ENCODE measurements at regions not wholly inside any gene's neighbourhood (a gene's known extent, or its start where the extent isn't known, plus 50 kb on each side); places are given as distances from the start of the nearest gene placed in this dataset.

DNA sequence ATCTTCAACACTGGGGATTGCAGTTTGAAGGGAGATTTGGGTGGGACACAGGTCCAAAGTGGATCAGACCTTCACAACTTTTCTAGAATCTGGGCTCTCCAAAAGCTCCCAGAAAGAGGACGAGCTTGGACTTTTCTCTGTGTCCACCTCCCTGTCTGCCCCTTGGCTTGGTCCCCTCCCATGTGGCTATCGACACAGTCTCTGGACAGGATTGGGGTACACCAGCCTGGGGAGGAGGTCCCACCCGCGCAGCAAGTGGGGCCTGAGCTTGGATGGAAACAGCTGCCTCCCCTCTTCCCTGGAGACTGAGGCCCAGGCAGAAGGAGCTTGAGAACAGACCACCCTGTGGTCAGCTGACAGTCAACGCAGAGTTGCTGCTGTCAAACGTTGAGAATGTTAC lies 84.6 kb upstream of the FCN1 start:
- WGBS = 57% methylated on average over 6 of the region's 6 CpGs
- no peak for DNase-seq (ENCODE audit: low read depth in 6 of 9, low spot score in 9 of 9)

DNA sequence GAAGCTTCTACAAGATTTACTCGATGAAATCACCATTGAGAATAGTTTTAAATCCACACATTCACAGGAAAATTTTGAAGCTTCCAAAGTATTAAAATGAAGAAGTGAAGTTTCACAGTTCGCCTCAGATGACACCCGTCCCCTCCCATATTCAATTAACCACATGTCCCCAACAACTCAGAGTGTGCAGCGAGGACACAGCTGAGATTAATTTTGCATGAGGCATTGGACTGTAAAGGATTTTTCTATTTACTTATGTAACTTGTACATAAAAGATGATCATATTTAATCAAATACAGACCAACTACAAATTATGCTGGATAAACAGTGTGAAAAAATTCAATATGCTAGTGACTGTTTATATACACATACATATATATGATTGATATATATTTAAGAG lies 84.7 kb upstream of the OLFM1 start:
- DNase-seq (ENCODE audit: low read depth in 6 of 9, low spot score in 9 of 9) = no peak
- no peak overlapping the region for H3K27ac ChIP-seq (ENCODE audit: low read depth in 1 of 2, low read length in 1 of 2)
- no peaks in the 10 kb centered on the region for H3K27me3 ChIP-seq (ENCODE audit: control insufficient read depth in 2 of 2, insufficient read depth in 1 of 2, low read length in 1 of 2)
- H3K36me3 ChIP-seq (ENCODE audit: control insufficient read depth in 2 of 2, insufficient read depth in 2 of 2, low read length in 1 of 2) = no peaks in the 10 kb centered on the region
- WGBS = 36% methylated on average over 4 of the region's 4 CpGs
- H3K4me3 ChIP-seq (ENCODE audit: low read length in 2 of 2) = no peak overlapping the region
- peaks cover 1 to 19% of the 10 kb centered on the region in 2 donors for H3K9me3 ChIP-seq (ENCODE audit: control insufficient read depth in 2 of 2, insufficient read depth in 1 of 2, low read length in 1 of 2)
- no peaks in the 10 kb centered on the region for H3K4me1 ChIP-seq (ENCODE audit: control insufficient read depth in 2 of 2, insufficient read depth in 2 of 2, low read length in 2 of 2)

More for the DNA sequence above, 84.6 kb upstream of the FCN1 start:
- no peaks in the 10 kb centered on the region for H3K4me1 ChIP-seq (ENCODE audit: control insufficient read depth in 2 of 2, insufficient read depth in 2 of 2, low read length in 2 of 2)
- no peaks in the 10 kb centered on the region for H3K36me3 ChIP-seq (ENCODE audit: control insufficient read depth in 2 of 2, insufficient read depth in 2 of 2, low read length in 1 of 2)
- no peak overlapping the region for H3K4me3 ChIP-seq (ENCODE audit: low read length in 2 of 2)
- no peak overlapping the region for H3K27ac ChIP-seq (ENCODE audit: low read depth in 1 of 2, low read length in 1 of 2)
- no peaks in the 10 kb centered on the region for H3K27me3 ChIP-seq (ENCODE audit: control insufficient read depth in 2 of 2, insufficient read depth in 1 of 2, low read length in 1 of 2)
- peaks cover 1 to 19% of the 10 kb centered on the region in 2 donors for H3K9me3 ChIP-seq (ENCODE audit: control insufficient read depth in 2 of 2, insufficient read depth in 1 of 2, low read length in 1 of 2)

GRCh38 chr9:135004772-135005171 lies 82.7 kb upstream of the OLFM1 start:
- Histone ChIP-seq H3K27me3 (ENCODE audit: control insufficient read depth in 2 of 2, insufficient read depth in 1 of 2, low read length in 1 of 2) (no peaks in the 10 kb centered on the region), H3K4me1 (ENCODE audit: control insufficient read depth in 2 of 2, insufficient read depth in 2 of 2, low read length in 2 of 2) (no peaks in the 10 kb centered on the region), H3K27ac (ENCODE audit: low read depth in 1 of 2, low read length in 1 of 2) (no peak overlapping the region), H3K4me3 (ENCODE audit: low read length in 2 of 2) (no peak overlapping the region), H3K9me3 (ENCODE audit: control insufficient read depth in 2 of 2, insufficient read depth in 1 of 2, low read length in 1 of 2) (peaks cover 1 to 11% of the 10 kb centered on the region in 2 donors), H3K36me3 (ENCODE audit: control insufficient read depth in 2 of 2, insufficient read depth in 2 of 2, low read length in 1 of 2) (no peaks in the 10 kb centered on the region)
- 96% methylated on average over 2 of the region's 2 CpGs for WGBS
- DNase-seq (ENCODE audit: low read depth in 6 of 9, low spot score in 9 of 9) = no peak

GRCh38 chr9:135006911-135007570 lies 80.4 kb upstream of the OLFM1 start:
- H3K4me1 ChIP-seq (ENCODE audit: control insufficient read depth in 2 of 2, insufficient read depth in 2 of 2, low read length in 2 of 2) = no peaks in the 10 kb centered on the region
- 95% methylated on average over 19 of the region's 19 CpGs for WGBS
- no peak overlapping the region for H3K27ac ChIP-seq (ENCODE audit: low read depth in 1 of 2, low read length in 1 of 2)
- H3K9me3 ChIP-seq (ENCODE audit: control insufficient read depth in 2 of 2, insufficient read depth in 1 of 2, low read length in 1 of 2) = no peaks in the 10 kb centered on the region
- no peak for DNase-seq (ENCODE audit: low read depth in 6 of 9, low spot score in 9 of 9)
- no peaks in the 10 kb centered on the region for H3K36me3 ChIP-seq (ENCODE audit: control insufficient read depth in 2 of 2, insufficient read depth in 2 of 2, low read length in 1 of 2)
- no peak overlapping the region for H3K4me3 ChIP-seq (ENCODE audit: low read length in 2 of 2)
- H3K27me3 ChIP-seq (ENCODE audit: control insufficient read depth in 2 of 2, insufficient read depth in 1 of 2, low read length in 1 of 2) = no peaks in the 10 kb centered on the region

- Histone ChIP-seq H3K4me3 (ENCODE audit: low read length in 2 of 2) (no peak overlapping the region), H3K4me1 (ENCODE audit: control insufficient read depth in 2 of 2, insufficient read depth in 2 of 2, low read length in 2 of 2) (no peaks in the 10 kb centered on the region), H3K9me3 (ENCODE audit: control insufficient read depth in 2 of 2, insufficient read depth in 1 of 2, low read length in 1 of 2) (no peaks in the 10 kb centered on the region), H3K27me3 (ENCODE audit: control insufficient read depth in 2 of 2, insufficient read depth in 1 of 2, low read length in 1 of 2) (no peaks in the 10 kb centered on the region), H3K27ac (ENCODE audit: low read depth in 1 of 2, low read length in 1 of 2) (no peak overlapping the region), H3K36me3 (ENCODE audit: control insufficient read depth in 2 of 2, insufficient read depth in 2 of 2, low read length in 1 of 2) (no peaks in the 10 kb centered on the region)
- WGBS = 89% methylated on average over 11 of the region's 11 CpGs
- no peak for DNase-seq (ENCODE audit: low read depth in 6 of 9, low spot score in 9 of 9)
Measured at GRCh38 chr9:135007601-135008000, 79.9 kb upstream of the OLFM1 start.

DNA sequence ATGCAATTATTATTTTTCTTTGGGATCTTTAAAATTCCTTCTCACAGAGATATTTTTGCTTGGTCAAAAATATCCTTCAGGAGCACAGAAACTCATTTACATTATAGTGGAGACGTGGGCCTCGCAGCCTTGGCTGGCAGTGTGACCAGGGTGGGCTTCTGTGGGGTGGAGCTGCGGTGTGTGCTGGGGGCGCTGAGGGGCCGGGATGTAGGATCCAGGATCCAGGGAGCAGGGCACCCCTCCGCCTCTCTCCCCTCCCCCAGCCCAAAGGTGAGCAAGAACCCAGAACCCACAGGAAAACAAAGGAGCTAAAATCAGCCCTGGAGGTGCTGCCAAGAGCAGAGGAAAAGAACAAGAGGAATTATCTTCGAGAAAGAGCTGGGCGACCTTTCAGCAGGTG lies 79.1 kb upstream of the OLFM1 start:
- Histone ChIP-seq H3K9me3 (ENCODE audit: control insufficient read depth in 2 of 2, insufficient read depth in 1 of 2, low read length in 1 of 2) (no peaks in the 10 kb centered on the region), H3K36me3 (ENCODE audit: control insufficient read depth in 2 of 2, insufficient read depth in 2 of 2, low read length in 1 of 2) (no peaks in the 10 kb centered on the region), H3K27me3 (ENCODE audit: control insufficient read depth in 2 of 2, insufficient read depth in 1 of 2, low read length in 1 of 2) (no peaks in the 10 kb centered on the region), H3K4me1 (ENCODE audit: control insufficient read depth in 2 of 2, insufficient read depth in 2 of 2, low read length in 2 of 2) (no peaks in the 10 kb centered on the region), H3K27ac (ENCODE audit: low read depth in 1 of 2, low read length in 1 of 2) (no peak overlapping the region), H3K4me3 (ENCODE audit: low read length in 2 of 2) (no peak overlapping the region)
- WGBS = 96% methylated on average over 8 of the region's 8 CpGs
- no peak for DNase-seq (ENCODE audit: low read depth in 6 of 9, low spot score in 9 of 9)

GRCh38 chr9:135009051-135009560 lies 78.4 kb upstream of the OLFM1 start:
- no peak for DNase-seq (ENCODE audit: low read depth in 6 of 9, low spot score in 9 of 9)
- Histone ChIP-seq H3K9me3 (ENCODE audit: control insufficient read depth in 2 of 2, insufficient read depth in 1 of 2, low read length in 1 of 2) (no peaks in the 10 kb centered on the region), H3K4me3 (ENCODE audit: low read length in 2 of 2) (no peak overlapping the region), H3K27ac (ENCODE audit: low read depth in 1 of 2, low read length in 1 of 2) (no peak overlapping the region), H3K4me1 (ENCODE audit: control insufficient read depth in 2 of 2, insufficient read depth in 2 of 2, low read length in 2 of 2) (no peaks in the 10 kb centered on the region), H3K27me3 (ENCODE audit: control insufficient read depth in 2 of 2, insufficient read depth in 1 of 2, low read length in 1 of 2) (no peaks in the 10 kb centered on the region), H3K36me3 (ENCODE audit: control insufficient read depth in 2 of 2, insufficient read depth in 2 of 2, low read length in 1 of 2) (no peaks in the 10 kb centered on the region)
- 89% methylated on average over 10 of the region's 10 CpGs for WGBS

DNA sequence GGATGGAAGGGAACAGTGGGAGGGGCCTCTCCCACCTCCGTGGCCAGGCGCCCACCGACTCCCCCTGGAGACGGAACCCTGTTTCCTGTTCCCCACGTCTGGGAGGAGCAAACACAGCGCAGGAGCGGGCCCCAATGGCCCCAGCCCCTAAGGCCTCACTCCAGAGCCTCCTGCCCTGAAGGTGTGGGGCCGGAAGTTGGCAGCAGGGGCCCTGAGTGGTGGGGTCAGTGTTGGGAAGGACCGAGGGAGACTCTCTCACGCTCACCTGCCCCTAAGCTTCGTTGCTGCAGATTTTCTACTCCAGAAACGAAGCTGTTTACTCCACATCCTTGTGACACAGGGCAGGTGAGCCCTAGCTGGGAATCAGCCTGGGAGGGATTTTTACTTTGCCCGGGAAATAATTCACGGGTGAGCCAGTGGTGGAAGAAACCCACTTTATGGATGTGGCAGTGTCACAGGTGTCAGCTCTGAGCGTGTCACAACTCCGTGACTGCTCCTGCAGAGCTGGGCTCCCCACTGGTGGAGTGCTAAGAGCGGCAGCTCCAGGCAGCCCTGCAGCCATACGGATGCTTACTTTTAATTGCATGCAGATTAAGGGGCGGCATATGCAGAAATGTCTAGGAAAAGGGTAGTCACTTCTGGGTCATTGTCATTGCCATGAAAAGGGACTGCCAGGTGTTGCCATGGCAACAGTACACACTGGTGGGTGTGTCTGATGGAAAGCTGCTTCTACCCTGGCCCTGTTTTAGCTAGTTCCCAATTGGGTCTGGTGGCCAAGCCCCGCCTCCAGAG lies 77.5 kb upstream of the OLFM1 start:
- H3K27me3 ChIP-seq (ENCODE audit: control insufficient read depth in 2 of 2, insufficient read depth in 1 of 2, low read length in 1 of 2) = no peaks in the 10 kb centered on the region
- H3K27ac ChIP-seq (ENCODE audit: low read depth in 1 of 2, low read length in 1 of 2) = no peak overlapping the region
- H3K4me3 ChIP-seq (ENCODE audit: low read length in 2 of 2) = no peak overlapping the region
- no peaks in the 10 kb centered on the region for H3K36me3 ChIP-seq (ENCODE audit: control insufficient read depth in 2 of 2, insufficient read depth in 2 of 2, low read length in 1 of 2)
- WGBS = 76% methylated on average over 20 of the region's 20 CpGs
- DNase-seq (ENCODE audit: low read depth in 6 of 9, low spot score in 9 of 9) = no peak
- no peaks in the 10 kb centered on the region for H3K9me3 ChIP-seq (ENCODE audit: control insufficient read depth in 2 of 2, insufficient read depth in 1 of 2, low read length in 1 of 2)
- H3K4me1 ChIP-seq (ENCODE audit: control insufficient read depth in 2 of 2, insufficient read depth in 2 of 2, low read length in 2 of 2) = peaks cover 0 to under 1% of the 10 kb centered on the region in 2 donors

- no peak for DNase-seq (ENCODE audit: low read depth in 6 of 9, low spot score in 9 of 9)
- H3K36me3 ChIP-seq (ENCODE audit: control insufficient read depth in 2 of 2, insufficient read depth in 2 of 2, low read length in 1 of 2) = no peaks in the 10 kb centered on the region
- peaks cover 0 to 2% of the 10 kb centered on the region in 2 donors for H3K4me1 ChIP-seq (ENCODE audit: control insufficient read depth in 2 of 2, insufficient read depth in 2 of 2, low read length in 2 of 2)
- H3K27ac ChIP-seq (ENCODE audit: low read depth in 1 of 2, low read length in 1 of 2) = no peak overlapping the region
- H3K4me3 ChIP-seq (ENCODE audit: low read length in 2 of 2) = no peak overlapping the region
- WGBS = 93% methylated on average over 3 of the region's 3 CpGs
- no peaks in the 10 kb centered on the region for H3K9me3 ChIP-seq (ENCODE audit: control insufficient read depth in 2 of 2, insufficient read depth in 1 of 2, low read length in 1 of 2)
- no peaks in the 10 kb centered on the region for H3K27me3 ChIP-seq (ENCODE audit: control insufficient read depth in 2 of 2, insufficient read depth in 1 of 2, low read length in 1 of 2)
Measured at GRCh38 chr9:135010586-135010860, 76.9 kb upstream of the OLFM1 start.

Measured in thymus (tissue), 11 donors.